Central memory CD4-positive, alpha-beta T cell (primary cell): ENCODE measurements at regions not wholly inside any gene's neighbourhood (a gene's known extent, or its start where the extent isn't known, plus 50 kb on each side); places are given as distances from the start of the nearest gene placed in this dataset.
"Not testable (repeated sequence)": the region's sequence is repeated elsewhere in the genome, so short reads cannot be mapped to it uniquely, and the experiment has no call there.

Experiments
- DNase-seq: peaks from one replicate; pipeline ENCODE4 v3.0.0; 2022

DNA sequence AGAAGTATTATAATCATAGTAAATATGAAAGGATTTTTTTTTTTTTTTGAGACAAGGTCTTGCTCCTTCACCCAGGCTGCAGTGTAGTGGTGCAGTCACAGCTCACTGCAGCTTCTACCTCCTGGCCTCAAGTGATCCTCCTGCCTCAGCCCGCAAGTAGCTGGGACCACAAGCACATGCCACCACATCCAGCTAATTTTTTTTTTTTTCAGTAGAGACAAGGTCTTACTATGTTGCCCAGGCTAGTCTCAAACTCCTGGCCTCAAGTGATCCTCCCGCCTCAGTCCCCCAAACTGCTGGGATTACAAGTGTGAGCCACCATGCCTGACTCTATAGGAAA is 86.2 kb upstream of the FOXN2 start:
- DNase-seq = no peak

DNA sequence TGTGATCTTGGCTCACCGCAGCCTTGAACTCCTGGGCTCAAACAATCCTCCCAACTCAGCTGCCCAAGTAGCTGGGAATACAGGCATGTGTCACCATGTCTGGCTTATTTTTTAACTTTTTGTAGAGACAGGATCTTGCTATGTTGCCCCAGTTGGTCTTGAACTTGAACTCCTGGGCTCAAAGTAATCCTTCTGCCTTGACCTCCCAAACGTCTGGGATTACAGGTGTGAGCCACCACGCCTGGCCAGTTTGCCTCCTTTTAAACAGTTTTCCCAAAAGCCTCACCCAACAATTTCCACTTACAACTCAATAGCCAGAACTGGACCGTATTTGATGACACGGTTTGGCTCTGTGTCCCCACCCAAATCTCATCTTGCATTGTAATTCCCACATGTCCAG is 85.4 kb upstream of the FOXN2 start:
- DNase-seq = no peak

DNA sequence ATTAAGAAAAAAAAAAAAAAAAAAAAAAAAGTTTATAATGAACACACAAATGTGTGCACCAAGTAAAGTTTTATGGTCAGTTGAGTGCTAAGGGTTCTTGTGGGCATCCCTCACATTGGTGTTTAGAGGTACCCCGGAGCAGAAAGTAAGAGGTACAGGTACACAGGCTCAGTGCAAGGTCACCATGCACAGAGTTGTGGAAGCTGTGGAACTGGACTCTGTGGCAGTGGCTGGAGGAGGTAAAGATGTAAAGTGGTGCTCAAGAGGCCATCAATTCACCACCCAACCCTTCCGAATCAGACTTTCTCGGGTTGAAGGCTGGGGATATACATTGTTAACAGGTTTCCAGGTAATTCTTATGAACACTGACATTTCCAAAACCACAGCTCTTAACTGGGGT is 83.6 kb upstream of the FOXN2 start:
- no peak for DNase-seq

DNA sequence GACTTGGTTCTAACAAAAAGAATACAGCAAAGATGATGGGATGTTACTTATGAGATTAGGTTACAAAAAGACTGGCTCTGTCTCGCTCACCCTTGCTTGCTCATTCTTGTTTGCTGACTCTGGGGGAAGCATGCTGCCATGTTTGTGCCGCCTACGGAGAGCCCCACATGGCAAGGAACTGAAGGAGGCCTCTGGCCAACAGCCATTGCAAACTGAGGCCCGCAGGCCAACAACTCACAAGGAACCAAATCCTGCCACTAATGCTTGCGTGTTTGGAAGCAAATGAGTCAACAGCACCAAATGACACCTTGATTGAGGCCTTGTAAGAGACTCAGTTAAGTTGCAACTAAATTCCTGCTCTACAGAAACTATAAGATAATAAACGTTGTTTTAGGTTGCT is 82.1 kb upstream of the FOXN2 start:
- DNase-seq = no peak

DNA sequence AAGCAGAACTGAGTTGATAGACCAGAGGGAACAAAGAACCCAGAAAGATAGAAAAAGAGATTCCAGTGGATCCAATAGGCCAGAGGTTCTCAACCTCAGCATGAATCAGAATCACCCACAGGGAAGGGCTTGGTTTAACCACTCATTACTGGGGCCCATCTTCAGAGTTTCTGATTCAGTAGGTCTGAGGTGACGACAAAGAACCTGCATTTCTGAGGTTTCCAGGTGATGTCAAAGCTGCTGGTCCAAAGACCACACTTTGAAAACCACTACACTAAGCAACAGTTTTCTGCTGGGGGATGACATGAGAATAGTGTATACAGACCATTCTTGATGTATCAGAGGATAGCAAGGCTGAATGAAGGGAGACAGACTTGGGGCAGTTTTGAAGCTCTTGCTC is 81.5 kb upstream of the FOXN2 start:
- DNase-seq = no peak

DNA sequence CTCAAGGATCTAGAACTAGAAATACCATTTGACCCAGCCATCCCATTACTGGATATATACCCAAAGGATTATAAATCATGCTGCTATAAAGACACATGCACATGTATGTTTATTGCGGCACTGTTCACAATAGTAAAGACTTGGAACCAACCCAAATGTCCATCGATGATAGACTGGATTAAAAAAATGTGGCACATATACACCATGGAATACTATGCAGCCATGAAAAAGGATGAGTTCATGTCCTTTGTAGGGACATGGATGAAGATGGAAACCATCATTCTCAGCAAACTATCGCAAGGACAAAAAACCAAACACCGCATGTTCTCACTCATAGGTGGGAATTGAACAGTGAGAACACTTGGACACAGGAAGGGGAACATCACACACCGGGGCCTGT is 80.7 kb upstream of the FOXN2 start:
- not testable (repeated sequence) for DNase-seq

DNA sequence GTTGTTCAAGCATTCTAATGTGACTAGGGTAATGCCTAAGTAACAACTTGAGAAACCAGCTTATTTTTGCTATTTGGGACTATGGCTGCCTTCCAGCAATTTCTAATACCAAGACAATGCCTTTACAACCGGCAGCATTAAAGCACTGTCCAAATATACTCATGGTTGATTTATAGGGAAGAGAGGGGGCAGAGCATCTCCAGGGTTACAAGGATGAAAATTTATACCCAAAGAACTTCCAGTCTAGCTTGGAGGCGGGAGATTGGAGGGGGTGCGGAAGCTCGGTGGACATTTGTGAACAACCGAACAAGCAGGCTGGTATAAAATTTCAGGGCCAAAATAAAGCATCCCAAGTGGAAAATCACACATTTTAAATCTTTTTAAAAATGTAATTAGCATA is 79.4 kb upstream of the FOXN2 start:
- DNase-seq = no peak

DNA sequence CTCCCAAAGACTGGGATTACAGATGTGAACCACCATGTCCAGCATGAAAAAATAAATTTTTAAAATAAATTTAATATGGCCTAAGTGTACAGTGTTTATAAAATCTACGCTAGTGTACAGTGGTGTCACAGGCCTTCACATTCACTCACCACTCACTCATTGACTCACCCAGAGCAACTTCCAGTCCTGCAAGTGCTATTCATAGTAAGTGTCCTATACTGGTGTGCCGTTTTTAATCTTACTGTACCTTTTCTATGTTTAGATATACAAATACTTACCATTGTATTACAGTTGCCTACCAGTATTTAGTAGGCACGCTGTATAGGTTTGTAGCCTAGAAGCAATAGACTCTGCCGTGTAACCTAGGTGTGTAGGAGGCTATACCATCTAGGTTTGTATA is 76.1 kb upstream of the FOXN2 start:
- DNase-seq = no peak

DNA sequence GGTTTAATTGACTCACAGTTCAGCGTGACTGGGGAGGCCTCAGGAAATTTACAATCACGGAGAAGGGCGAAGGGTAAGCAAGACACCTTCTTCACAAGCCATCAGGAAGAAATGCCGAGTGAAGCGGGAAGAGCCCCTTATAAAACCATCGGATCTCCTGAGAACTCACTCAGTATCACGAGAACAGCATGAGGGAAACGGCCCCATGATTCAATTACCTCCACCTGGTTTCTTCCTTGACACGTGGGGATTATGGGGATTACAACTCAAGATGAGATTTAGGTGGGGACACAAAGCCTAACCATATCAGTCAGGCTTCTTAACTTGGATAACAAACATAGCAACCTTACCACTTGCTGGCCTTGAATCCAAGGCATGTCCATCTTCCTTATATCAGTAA is 73.6 kb upstream of the FOXN2 start:
- no peak for DNase-seq

DNA sequence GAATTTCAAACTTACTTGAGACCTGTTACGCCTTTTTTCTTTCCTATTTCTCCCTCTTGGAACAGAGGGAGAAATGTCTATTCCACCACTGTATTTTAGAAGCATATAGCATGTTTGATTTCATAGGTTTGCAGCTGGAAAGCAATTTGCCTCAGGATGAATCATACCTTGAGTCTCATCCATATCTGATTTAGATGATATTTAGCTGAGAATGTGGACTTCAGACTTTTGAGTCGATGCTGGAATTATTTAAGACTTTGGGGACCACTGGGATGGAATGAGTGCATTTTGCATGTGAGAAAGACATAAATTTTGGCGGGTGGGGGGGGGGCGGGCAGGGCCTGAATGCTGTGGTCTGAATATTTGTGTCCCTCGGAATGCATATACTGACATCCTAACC is 67.3 kb upstream of the FOXN2 start:
- DNase-seq = no peak

DNA sequence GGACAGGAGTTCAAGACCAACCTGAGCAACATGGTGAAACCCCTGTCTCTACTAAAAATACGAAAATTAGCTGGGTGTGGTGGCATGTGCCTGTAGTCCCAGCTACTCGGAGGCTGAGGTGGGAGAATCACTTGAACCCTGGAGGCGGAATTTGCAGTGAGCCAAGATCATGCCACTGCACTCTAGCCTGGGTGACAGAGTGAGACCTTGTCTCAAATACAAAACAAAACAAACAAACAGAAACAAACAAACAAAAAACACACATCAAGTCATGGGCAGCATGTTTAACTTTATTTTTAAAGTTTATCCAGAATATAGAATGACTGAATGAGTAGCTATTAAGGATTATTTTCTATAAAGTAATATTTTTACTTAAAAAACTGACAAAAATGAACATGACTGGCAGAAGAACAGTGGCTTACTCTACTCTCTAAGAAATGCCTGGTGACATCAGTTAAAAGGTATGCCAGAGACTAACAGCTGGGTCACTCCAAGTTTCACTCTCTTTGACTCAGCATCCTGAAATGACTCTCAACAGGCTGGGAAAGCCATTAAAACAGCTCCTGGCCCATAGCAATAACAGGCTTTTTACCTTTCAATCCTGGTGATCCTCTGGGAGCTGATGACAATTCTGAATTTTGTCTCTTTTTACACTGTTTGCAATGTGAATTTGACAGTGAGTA is 66.1 kb upstream of the FOXN2 start:
- no peak for DNase-seq

DNA sequence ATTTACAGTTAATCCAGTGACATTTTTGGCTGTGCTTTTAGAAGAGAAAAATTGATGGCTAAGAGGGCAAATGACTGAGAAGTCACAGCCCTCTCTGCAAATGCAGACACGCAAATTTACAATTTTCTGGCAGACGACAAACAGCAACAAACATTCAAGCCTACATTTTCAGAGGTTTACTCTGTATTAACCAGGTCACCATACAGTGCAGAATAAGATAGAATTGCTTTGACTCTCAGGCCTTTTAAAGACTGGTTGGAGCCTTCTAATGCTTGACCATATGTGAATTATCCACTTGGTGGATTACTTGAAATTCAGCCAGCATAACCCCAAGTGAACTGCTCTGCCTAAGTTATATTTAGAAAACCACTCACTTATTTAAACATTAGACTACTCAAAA is 65.5 kb upstream of the FOXN2 start:
- no peak for DNase-seq

DNA sequence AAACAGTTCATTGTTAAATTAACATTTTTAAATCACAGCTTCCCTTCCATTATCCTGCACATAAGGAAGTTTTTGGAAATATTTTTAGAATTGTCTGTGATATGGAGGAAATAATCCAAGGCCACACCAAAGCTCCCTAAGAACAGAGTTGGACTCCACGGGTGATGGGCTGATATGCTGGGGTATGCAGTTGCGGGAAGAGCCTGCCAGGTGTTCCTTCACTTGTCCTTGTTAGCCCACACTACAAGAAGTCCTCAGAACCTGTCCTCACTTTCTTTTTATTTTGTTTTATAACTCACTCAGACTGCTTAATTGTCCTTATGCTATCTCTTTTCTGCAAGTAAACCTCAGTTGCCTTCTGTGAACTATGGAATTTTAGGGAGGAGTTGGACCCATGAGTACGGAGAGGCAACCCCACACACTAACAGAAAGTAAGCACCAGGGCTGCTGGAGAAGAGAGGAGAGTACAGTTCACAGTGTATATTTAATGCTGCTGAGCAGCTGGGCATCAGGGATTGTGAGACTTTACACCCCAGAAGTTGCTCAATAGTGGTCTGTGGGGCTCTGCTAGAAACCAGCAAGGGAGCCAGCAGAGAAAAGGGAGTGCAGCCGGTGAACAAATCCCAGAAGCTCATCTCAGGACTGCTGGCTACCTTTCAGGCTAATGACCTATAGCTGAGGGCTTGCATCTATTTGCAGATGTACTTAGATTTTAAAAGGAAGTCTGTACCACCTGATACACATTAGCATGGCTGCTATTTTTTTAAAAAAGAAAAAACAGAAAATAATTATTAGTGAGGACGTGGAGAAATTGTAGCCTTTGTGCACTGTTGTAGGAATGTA is 64.6 kb upstream of the FOXN2 start:
- no peak for DNase-seq

DNA sequence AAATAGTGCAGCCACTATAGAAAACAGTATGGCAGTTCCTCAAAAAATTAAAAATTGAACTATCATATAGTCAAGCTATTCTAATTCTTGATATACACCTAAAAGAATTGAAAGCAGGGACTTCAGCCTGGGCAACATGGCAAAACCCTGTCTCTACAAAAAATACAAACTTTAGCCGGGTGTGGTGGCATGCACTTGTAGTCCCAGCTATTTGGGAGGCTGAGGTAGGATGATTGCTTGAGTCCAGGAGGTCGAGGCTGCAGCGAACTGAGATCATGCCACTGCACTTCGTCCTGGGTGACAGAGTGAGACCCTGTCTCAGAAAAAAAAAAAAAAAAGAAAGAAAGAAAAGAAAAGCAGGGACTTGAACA is 64.0 kb upstream of the FOXN2 start:
- DNase-seq = no peak

DNA sequence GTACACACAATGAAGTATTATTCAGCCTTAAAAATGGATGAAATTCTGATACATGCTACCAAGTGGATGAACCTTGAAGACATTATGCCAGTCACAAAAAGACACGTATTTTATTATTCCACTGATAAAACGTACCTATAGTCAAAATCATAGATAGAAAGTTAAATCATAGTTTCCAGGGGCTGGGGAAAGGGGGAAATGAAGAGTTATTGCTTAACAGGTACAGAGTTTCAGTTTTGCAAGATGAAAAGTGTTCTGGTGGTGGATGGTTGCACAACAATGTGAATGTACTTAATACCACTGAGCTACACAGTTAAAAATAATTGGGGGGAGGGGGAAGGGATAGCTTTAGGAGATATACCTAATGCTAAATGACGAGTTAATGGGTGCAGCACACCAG is 63.5 kb upstream of the FOXN2 start:
- DNase-seq = no peak

DNA sequence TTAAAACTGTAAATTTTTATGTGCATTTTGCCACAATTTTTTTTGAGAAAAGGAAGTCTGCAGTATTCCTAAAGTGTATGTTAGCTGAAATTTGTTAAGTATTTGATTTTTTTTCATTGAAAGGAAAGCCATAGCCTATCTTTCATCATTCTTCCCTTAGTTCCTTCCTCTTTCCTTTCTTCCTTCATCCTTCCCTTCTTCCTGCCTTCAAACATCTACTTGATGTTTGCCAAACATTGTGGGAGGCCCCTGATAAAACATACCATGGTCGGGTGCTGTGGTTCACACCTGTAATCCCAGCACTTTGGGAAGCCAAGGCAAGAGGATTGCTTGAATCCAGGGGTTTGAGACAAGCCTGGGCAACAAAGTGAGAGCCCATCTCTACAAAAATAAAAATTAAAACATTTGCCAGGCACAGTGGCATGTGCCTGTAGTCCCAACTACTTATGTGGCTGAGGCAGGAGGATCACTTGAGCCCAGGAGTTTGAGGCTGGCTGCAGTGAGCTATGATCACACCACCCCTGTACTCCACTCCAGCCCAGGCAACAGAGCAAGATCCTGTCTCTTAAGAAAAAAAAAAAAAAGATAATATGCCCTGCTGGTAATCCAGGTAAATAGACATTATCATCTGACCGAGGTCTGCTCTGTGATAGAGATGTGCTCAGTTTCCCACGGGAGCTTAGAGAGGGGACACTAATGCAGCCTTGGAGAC is 62.9 kb upstream of the FOXN2 start:
- no peak for DNase-seq

DNA sequence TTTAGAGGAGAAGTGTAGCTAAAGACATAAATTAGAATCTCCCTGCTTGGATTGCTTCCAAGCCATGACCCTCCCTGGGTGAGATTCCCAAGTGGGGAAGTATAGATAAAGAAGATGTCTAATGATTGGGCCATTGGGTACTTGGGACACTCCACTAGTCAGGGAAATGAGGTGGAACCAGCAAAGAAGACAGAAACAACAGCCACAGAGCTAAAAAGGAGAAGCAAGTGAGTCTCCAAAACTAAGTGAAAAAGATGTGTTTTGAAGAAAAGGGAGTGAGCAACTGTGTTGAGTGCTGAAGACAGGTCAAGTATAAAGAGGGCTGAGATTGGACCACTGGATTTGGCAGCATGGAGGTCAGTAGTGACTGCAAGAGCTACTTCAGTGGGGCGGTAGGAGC is 61.2 kb upstream of the FOXN2 start:
- DNase-seq = no peak

DNA sequence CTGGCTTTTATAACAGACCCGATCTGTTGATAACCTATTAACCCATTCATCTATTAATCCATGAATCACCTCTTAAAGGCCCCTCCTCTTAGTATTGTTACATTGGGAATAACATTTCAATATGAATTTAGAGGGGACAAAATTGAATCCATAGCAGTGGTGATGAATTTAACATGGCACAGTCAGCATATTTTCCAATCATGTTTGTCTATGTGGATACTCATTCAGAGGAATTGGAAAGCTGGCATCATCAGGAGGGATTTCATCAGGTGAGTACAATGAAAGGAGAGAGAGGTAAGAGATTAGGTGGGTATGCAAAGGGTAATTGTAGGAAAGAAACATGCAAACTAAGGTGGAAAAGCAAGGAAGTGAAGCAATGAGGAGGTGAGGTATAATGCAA is 59.6 kb upstream of the FOXN2 start:
- no peak for DNase-seq

DNA sequence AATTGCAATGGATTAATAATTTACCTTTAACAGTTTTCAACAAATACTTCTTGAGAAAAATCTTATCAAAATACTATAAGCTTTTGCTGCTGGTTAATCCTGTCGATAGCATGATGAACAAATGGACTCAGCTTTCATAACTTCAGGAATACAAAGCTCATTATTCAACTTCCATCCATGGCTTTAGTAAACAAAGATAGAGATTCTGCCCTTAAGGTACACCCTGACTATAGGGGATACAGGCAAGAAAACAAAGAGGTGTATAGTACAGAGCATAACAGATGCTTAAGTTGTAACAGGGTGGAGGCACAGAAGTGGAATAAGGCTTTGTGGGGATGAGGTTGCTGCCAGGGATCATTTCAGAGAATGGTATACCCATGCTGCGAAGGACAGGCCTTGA is 57.0 kb upstream of the FOXN2 start:
- DNase-seq = no peak

DNA sequence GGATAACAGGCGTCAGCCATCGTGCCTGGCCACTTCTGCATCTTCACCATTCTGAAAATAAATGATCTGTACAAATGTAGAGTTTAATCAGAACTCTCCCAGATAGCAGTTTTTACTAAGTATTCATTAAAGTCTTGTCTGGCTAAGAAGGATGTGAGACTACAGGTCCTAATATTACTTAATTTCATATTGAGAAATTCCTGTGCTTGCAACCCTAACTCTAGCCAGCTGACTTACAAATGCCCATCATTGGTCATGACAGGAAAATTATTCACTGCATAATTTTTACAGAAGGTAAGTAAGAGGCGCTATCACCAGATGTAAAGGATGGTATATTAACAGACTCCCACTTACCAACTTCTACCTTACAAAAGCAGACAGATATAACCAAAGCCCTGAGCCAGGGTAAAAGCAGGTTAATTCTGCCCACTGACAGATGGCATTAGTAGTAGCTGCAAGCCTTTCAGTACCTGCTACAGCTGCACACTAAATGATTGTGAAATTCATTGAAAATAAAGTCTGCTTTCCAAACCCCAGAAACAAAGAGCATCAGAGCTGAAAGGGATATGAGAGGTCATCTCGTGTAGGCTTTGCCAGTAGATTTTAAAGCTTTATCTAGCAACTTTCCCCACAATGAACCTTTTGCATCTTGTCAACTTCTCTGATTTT is 55.9 kb upstream of the FOXN2 start:
- DNase-seq = no peak

DNA sequence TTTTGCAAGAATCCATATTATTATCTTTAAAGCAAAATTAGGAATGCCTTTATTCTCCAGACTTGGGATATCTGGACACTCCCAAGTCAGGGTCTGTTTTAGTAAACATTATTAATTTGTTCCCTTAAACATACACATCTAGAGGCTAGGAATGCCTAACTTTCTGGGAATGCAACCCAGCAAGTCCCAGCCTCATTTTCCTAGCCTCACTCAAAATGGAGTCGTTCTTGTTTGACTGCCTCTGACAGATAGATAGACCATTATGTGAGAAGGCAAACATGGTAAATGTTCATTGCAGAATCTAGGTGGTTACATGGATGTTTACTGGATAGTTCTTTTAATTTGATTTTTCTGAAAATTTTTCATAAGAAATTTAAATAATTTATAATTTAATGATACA is 54.7 kb upstream of the FOXN2 start:
- DNase-seq = no peak

DNA sequence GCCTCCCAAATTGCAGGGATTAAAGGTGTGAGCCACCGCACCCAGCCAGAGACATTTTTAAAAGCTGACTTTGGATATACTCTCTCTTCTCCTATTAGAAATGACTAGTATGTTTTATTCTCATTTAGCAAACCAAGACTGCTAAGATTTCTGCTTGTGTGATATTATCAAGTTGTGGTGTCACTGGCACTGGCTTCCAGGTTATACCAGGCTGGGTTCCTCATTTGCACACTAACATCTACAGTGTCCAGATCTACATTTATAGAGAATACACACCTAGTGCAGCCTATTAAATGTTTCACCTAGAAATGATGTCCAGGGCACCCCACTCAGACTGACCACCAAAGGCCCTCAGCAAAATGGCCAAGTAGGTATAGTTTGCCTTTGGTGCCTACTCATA is 49.9 kb upstream of the FOXN2 start:
- DNase-seq = no peak
